ENCODE measurements at regions not wholly inside any gene's neighbourhood (a gene's known extent, or its start where the extent isn't known, plus 50 kb on each side); places are given as distances from the start of the nearest gene placed in this dataset.

GRCh38 chr6:142011156-142011555 lies 121.6 kb upstream of the GJE1 start:
- Histone ChIP-seq H3K36me3 (ENCODE audit: insufficient read depth, low read length) (no peaks in the 10 kb centered on the region), H2AFZ (ENCODE audit: low read depth, low read length) (no peak overlapping the region), H4K20me1 (ENCODE audit: insufficient read depth) (no peaks in the 10 kb centered on the region), H3K4me3 (ENCODE audit: low read length) (no peak overlapping the region), H3K27ac (ENCODE audit: low read length) (no peak overlapping the region), H3K9ac (ENCODE audit: low read length) (no peak overlapping the region), H3K9me2 (ENCODE audit: insufficient read depth, low read length) (no peaks in the 10 kb centered on the region), H3F3A (ENCODE audit: insufficient read depth, low read length, poor library complexity, severe bottlenecking) (no peaks in the 10 kb centered on the region), H3K4me2 (ENCODE audit: low read length) (no peak overlapping the region), H3K9me3 (ENCODE audit: low read length) (no peaks in the 10 kb centered on the region), H3K79me2 (replicated peaks; ENCODE audit: insufficient read depth, low read length) (no peaks in the 10 kb centered on the region), H3K27me3 (ENCODE audit: insufficient read depth, low read depth, low read length) (no peaks in the 10 kb centered on the region)
- no peak for TF ChIP-seq MXI1 (conservative IDR thresholded peaks at IDR 0.05; ENCODE audit: poor library complexity, severe bottlenecking)
- TF ChIP-seq, protein P1, sequence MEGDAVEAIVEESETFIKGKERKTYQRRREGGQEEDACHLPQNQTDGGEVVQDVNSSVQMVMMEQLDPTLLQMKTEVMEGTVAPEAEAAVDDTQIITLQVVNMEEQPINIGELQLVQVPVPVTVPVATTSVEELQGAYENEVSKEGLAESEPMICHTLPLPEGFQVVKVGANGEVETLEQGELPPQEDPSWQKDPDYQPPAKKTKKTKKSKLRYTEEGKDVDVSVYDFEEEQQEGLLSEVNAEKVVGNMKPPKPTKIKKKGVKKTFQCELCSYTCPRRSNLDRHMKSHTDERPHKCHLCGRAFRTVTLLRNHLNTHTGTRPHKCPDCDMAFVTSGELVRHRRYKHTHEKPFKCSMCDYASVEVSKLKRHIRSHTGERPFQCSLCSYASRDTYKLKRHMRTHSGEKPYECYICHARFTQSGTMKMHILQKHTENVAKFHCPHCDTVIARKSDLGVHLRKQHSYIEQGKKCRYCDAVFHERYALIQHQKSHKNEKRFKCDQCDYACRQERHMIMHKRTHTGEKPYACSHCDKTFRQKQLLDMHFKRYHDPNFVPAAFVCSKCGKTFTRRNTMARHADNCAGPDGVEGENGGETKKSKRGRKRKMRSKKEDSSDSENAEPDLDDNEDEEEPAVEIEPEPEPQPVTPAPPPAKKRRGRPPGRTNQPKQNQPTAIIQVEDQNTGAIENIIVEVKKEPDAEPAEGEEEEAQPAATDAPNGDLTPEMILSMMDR (IDR thresholded peaks at IDR 0.05; ENCODE audit: poor library complexity, severe bottlenecking) = no peak
- no peak for TF ChIP-seq EZH2 (IDR thresholded peaks at IDR 0.05; ENCODE audit: borderline replicate concordance, insufficient read depth, low read length, poor library complexity, severe bottlenecking)
- no peak for TF ChIP-seq SMC3 (conservative IDR thresholded peaks at IDR 0.05; ENCODE audit: poor library complexity)
- TF ChIP-seq EP300 (conservative IDR thresholded peaks at IDR 0.05; ENCODE audit: poor library complexity, severe bottlenecking) = no peak
- TF ChIP-seq TAF1 (IDR thresholded peaks at IDR 0.05; ENCODE audit: low read depth) = no peak
- TF ChIP-seq, protein P2, sequence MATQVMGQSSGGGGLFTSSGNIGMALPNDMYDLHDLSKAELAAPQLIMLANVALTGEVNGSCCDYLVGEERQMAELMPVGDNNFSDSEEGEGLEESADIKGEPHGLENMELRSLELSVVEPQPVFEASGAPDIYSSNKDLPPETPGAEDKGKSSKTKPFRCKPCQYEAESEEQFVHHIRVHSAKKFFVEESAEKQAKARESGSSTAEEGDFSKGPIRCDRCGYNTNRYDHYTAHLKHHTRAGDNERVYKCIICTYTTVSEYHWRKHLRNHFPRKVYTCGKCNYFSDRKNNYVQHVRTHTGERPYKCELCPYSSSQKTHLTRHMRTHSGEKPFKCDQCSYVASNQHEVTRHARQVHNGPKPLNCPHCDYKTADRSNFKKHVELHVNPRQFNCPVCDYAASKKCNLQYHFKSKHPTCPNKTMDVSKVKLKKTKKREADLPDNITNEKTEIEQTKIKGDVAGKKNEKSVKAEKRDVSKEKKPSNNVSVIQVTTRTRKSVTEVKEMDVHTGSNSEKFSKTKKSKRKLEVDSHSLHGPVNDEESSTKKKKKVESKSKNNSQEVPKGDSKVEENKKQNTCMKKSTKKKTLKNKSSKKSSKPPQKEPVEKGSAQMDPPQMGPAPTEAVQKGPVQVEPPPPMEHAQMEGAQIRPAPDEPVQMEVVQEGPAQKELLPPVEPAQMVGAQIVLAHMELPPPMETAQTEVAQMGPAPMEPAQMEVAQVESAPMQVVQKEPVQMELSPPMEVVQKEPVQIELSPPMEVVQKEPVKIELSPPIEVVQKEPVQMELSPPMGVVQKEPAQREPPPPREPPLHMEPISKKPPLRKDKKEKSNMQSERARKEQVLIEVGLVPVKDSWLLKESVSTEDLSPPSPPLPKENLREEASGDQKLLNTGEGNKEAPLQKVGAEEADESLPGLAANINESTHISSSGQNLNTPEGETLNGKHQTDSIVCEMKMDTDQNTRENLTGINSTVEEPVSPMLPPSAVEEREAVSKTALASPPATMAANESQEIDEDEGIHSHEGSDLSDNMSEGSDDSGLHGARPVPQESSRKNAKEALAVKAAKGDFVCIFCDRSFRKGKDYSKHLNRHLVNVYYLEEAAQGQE (IDR thresholded peaks at IDR 0.05; ENCODE audit: borderline replicate concordance) = no peak
- TF ChIP-seq POLR2AphosphoS5 (IDR thresholded peaks at IDR 0.05) = no peak
- TF ChIP-seq RAD21 (conservative IDR thresholded peaks at IDR 0.05) = no peak

- no peak overlapping the region for H3K4me3 ChIP-seq (ENCODE audit: low read length)
- H3K4me2 ChIP-seq (ENCODE audit: low read length) = no peak overlapping the region
- H3K9me2 ChIP-seq (ENCODE audit: insufficient read depth, low read length) = no peaks in the 10 kb centered on the region
- no peak overlapping the region for H3K27ac ChIP-seq (ENCODE audit: low read length)
- no peaks in the 10 kb centered on the region for H3K27me3 ChIP-seq (ENCODE audit: insufficient read depth, low read depth, low read length)
- TF ChIP-seq, protein P1 (IDR thresholded peaks at IDR 0.05; ENCODE audit: poor library complexity, severe bottlenecking) = no peak
- TF ChIP-seq EZH2 (IDR thresholded peaks at IDR 0.05; ENCODE audit: borderline replicate concordance, insufficient read depth, low read length, poor library complexity, severe bottlenecking) = no peak
- TF ChIP-seq TAF1 (IDR thresholded peaks at IDR 0.05; ENCODE audit: low read depth) = no peak
- no peak for TF ChIP-seq MXI1 (conservative IDR thresholded peaks at IDR 0.05; ENCODE audit: poor library complexity, severe bottlenecking)
- TF ChIP-seq, protein P2 (IDR thresholded peaks at IDR 0.05; ENCODE audit: borderline replicate concordance) = no peak
- no peaks in the 10 kb centered on the region for H4K20me1 ChIP-seq (ENCODE audit: insufficient read depth)
- H2AFZ ChIP-seq (ENCODE audit: low read depth, low read length) = no peak overlapping the region
- H3K79me2 ChIP-seq (replicated peaks; ENCODE audit: insufficient read depth, low read length) = no peaks in the 10 kb centered on the region
- no peaks in the 10 kb centered on the region for H3K36me3 ChIP-seq (ENCODE audit: insufficient read depth, low read length)
- H3K9me3 ChIP-seq (ENCODE audit: low read length) = no peaks in the 10 kb centered on the region
- H3F3A ChIP-seq (ENCODE audit: insufficient read depth, low read length, poor library complexity, severe bottlenecking) = no peaks in the 10 kb centered on the region
- H3K9ac ChIP-seq (ENCODE audit: low read length) = no peak overlapping the region
These were observed 123.1 kb upstream of the GJE1 start for GRCh38 chr6:142009647-142010046.

All from neural cell (in vitro differentiated cells).